ENCODE measurements at regions not wholly inside any gene's neighbourhood (a gene's known extent, or its start where the extent isn't known, plus 50 kb on each side); places are given as distances from the start of the nearest gene placed in this dataset.

DNA sequence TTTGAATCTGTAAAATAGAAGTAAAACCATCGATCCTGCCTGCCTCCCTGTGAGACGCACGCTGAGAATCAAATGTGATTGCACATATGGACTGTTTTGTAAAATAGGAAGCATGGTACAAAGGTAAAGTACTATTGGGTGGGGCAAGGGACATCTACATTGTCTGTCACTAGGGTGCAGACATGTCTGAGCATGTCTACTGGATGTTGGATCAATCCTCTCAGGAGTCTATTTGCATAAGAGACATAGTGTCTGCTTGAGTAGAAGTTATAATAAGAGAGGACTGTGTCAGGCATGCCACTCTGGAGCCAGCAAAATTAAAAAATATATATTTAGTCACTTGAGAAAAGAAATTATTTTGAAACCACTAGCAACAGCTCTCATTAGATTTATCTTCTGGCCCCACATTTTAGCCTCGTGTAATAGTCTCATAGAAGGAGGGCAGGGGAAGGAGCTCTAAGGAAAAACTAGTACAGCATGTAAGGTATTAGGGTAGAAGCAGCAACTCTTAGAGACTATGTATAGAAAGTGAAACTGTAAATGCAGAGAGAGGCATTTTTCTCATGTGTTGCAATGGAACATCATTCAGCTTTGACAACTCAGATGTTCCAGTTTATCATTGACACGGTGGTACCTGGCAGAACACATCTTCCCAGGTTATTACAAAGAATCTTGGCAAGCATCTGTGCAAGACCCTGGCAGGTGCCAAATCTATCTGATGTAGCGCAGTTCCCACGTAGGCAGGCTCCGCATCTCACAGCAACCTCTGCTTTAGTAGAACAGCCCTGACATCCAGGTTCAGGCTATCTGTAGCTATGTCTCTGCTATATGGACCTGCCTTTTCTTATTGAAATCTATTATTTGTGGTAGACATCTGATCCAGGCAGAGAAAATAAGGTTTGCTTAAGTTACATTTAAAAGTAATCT, 85.2 kb upstream of the CHL1 start:
- Histone ChIP-seq H3K4me2 (ENCODE audit: low read length) (no peak overlapping the region), H3K4me1 (ENCODE audit: insufficient read depth, low read length) (no peaks in the 10 kb centered on the region), H3K9me2 (replicated peaks; ENCODE audit: low read length) (no peaks in the 10 kb centered on the region), H3K4me3 (ENCODE audit: low read length) (no peak overlapping the region), H2AFZ (ENCODE audit: low read length) (no peak overlapping the region), H3K27me3 (ENCODE audit: low read length) (no peaks in the 10 kb centered on the region), H3F3A (ENCODE audit: low read length, unreplicated experiment) (no peaks in the 10 kb centered on the region), H3K9ac (ENCODE audit: low read length) (no peak overlapping the region), H3K36me3 (ENCODE audit: low read depth, low read length) (no peaks in the 10 kb centered on the region), H3K27ac (ENCODE audit: low read length) (no peak overlapping the region), H3K9me3 (ENCODE audit: low read length) (peaks cover 24% of the 10 kb centered on the region; the same call in 1 of the 2 replicates), H4K20me1 (ENCODE audit: low read length) (no peaks in the 10 kb centered on the region), H3K79me2 (ENCODE audit: low read length) (no peaks in the 10 kb centered on the region)
- TF ChIP-seq EZH2phosphoT487 (IDR thresholded peaks at IDR 0.05; ENCODE audit: borderline replicate concordance, low read length) (no peak), EZH2 (IDR thresholded peaks at IDR 0.05; ENCODE audit: low read length, unreplicated experiment) (no peak)
- TF ChIP-seq, protein P1, sequence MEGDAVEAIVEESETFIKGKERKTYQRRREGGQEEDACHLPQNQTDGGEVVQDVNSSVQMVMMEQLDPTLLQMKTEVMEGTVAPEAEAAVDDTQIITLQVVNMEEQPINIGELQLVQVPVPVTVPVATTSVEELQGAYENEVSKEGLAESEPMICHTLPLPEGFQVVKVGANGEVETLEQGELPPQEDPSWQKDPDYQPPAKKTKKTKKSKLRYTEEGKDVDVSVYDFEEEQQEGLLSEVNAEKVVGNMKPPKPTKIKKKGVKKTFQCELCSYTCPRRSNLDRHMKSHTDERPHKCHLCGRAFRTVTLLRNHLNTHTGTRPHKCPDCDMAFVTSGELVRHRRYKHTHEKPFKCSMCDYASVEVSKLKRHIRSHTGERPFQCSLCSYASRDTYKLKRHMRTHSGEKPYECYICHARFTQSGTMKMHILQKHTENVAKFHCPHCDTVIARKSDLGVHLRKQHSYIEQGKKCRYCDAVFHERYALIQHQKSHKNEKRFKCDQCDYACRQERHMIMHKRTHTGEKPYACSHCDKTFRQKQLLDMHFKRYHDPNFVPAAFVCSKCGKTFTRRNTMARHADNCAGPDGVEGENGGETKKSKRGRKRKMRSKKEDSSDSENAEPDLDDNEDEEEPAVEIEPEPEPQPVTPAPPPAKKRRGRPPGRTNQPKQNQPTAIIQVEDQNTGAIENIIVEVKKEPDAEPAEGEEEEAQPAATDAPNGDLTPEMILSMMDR (conservative IDR thresholded peaks at IDR 0.05; ENCODE audit: low read depth, low read length) = no peak
- DNase-seq (no peak), ATAC-seq (no peak)
- intact Hi-C loops (cut with micrococcal nuclease) = no loop called here
- POLR2A ChIA-PET (ENCODE audit: unreplicated experiment) = no interaction called here
- CTCF ChIA-PET = no interaction called here
- BruUV-seq (replicated peaks) = no TSS peak

DNA sequence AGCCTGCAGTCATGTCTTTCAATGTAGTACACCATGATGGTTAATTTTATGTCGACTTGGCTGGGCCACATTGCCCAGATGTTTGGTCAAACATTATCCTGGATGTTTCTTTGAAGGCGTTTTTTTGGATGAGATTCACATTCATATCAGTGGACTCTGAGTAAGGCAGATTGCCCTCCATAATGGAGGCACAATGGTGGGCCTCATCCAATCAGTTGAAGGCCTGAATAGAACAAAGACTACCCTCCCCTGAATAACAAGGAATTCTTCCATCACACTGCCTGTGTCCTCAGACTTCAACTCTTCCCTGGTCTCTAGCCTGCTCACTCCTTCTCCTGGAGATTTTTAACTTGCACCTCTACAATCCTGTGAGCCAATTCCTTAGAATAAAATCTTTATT, 83.8 kb upstream of the CHL1 start:
- Histone ChIP-seq H3K4me2 (ENCODE audit: low read length) (no peak overlapping the region), H3K27me3 (ENCODE audit: low read length) (no peaks in the 10 kb centered on the region), H2AFZ (ENCODE audit: low read length) (no peak overlapping the region), H3K4me3 (ENCODE audit: low read length) (no peak overlapping the region), H3K27ac (ENCODE audit: low read length) (no peak overlapping the region), H3K4me1 (ENCODE audit: insufficient read depth, low read length) (no peaks in the 10 kb centered on the region), H3K79me2 (ENCODE audit: low read length) (no peaks in the 10 kb centered on the region), H3F3A (ENCODE audit: low read length, unreplicated experiment) (no peaks in the 10 kb centered on the region), H3K9me2 (replicated peaks; ENCODE audit: low read length) (no peaks in the 10 kb centered on the region), H3K36me3 (ENCODE audit: low read depth, low read length) (no peaks in the 10 kb centered on the region), H4K20me1 (ENCODE audit: low read length) (no peaks in the 10 kb centered on the region), H3K9me3 (ENCODE audit: low read length) (peaks cover 24% of the 10 kb centered on the region; the same call in 1 of the 2 replicates), H3K9ac (ENCODE audit: low read length) (no peak overlapping the region)
- BruUV-seq (replicated peaks) = no TSS peak
- intact Hi-C loops (cut with micrococcal nuclease) = no loop called here
- no peak for ATAC-seq
- DNase-seq = no peak
- ChIA-PET POLR2A (ENCODE audit: unreplicated experiment) (no interaction called here), CTCF (no interaction called here)
- TF ChIP-seq, protein P1 (conservative IDR thresholded peaks at IDR 0.05; ENCODE audit: low read depth, low read length) = no peak
- TF ChIP-seq EZH2phosphoT487 (IDR thresholded peaks at IDR 0.05; ENCODE audit: borderline replicate concordance, low read length) = no peak
- TF ChIP-seq EZH2 (IDR thresholded peaks at IDR 0.05; ENCODE audit: low read length, unreplicated experiment) = no peak

DNA sequence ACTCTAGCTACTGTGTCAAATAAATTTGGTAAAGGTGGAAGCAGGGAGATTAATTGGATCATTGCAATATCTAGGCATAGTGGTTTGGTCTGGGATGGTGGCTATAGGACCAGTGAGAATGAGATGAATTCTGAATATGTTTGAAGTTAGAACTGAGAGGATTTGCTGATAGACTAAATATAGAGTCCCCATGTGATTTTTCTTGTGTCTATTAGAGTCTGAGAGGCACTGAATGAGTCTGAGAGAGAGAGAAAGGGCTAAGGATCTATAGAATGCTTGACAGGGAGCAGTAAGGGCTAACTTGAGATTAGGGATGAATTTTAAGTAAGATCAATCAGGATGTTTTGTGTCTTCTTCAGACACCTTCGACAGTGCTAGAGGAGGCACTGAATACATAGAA, 77.9 kb upstream of the CHL1 start:
- no peaks in the 10 kb centered on the region for H3K4me1 ChIP-seq (ENCODE audit: insufficient read depth, low read length)
- H3K36me3 ChIP-seq (ENCODE audit: low read depth, low read length) = no peaks in the 10 kb centered on the region
- no peak overlapping the region for H2AFZ ChIP-seq (ENCODE audit: low read length)
- no peaks in the 10 kb centered on the region for H3K79me2 ChIP-seq (ENCODE audit: low read length)
- peaks cover 36% of the 10 kb centered on the region for H3K9me3 ChIP-seq (ENCODE audit: low read length)
- no peaks in the 10 kb centered on the region for H3F3A ChIP-seq (ENCODE audit: low read length, unreplicated experiment)
- H4K20me1 ChIP-seq (ENCODE audit: low read length) = no peaks in the 10 kb centered on the region
- no peak overlapping the region for H3K4me2 ChIP-seq (ENCODE audit: low read length)
- CTCF ChIA-PET = no interaction called here
- no peaks in the 10 kb centered on the region for H3K27me3 ChIP-seq (ENCODE audit: low read length)
- POLR2A ChIA-PET (ENCODE audit: unreplicated experiment) = no interaction called here
- no peak overlapping the region for H3K4me3 ChIP-seq (ENCODE audit: low read length)
- ATAC-seq (no peak), DNase-seq (no peak)
- no peak overlapping the region for H3K9ac ChIP-seq (ENCODE audit: low read length)
- no peak overlapping the region for H3K27ac ChIP-seq (ENCODE audit: low read length)
- H3K9me2 ChIP-seq (replicated peaks; ENCODE audit: low read length) = no peaks in the 10 kb centered on the region
- TF ChIP-seq EZH2 (IDR thresholded peaks at IDR 0.05; ENCODE audit: low read length, unreplicated experiment) (no peak), EZH2phosphoT487 (IDR thresholded peaks at IDR 0.05; ENCODE audit: borderline replicate concordance, low read length) (no peak)
- TF ChIP-seq, protein P1 (conservative IDR thresholded peaks at IDR 0.05; ENCODE audit: low read depth, low read length) = no peak
- intact Hi-C loops (cut with micrococcal nuclease) = no loop called here
- no TSS peak for BruUV-seq (replicated peaks)
